ENCODE measurements at regions not wholly inside any gene's neighbourhood (a gene's known extent, or its start where the extent isn't known, plus 50 kb on each side); places are given as distances from the start of the nearest gene placed in this dataset.

DNA sequence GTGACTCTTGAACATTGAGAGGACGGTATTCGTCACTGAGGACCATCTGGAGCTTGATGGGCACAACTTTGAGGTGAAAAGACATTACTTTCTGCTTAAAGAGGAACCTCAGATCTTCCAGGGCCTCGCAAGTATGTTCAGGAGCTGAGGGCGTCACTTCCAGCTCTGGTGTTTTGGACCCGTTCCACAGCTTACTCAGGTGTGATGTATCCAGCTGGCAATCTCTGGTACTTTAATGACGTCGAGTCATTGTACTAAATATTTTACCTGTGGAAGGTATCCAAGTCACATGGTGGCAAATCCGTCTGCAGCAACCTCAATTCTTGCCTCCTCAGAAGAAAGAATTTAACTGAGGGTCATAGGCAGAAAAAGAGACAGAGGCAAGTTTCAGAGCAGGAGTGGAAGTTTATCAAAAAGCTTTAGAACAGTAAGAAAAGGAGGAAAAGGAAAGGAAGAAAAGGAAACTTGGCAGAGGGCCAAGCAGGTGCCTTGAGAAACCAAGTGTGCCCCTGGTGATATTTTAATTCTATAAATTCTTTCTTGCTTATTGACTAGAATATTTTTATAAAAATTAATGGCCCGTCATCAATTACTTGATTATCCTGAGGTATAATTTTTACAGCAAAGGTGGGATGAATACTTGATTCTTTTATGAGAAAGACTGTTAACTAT lies 250.6 kb downstream of the AEBP2 start:
- H3K9me3 ChIP-seq (ENCODE audit: control insufficient read depth, low read length) = no peaks in the 10 kb centered on the region
- no peak overlapping the region for H3K27ac ChIP-seq (ENCODE audit: low read depth, low read length, severe bottlenecking)
- H3K36me3 ChIP-seq (ENCODE audit: control insufficient read depth, insufficient read depth, low read length) = no peaks in the 10 kb centered on the region
- WGBS, 2 experiments (ENCODE audit: insufficient coverage in 2 of 2) = 91 to 98% methylated on average over 5 to 8 of the region's 9 CpGs
- H3K4me1 ChIP-seq (ENCODE audit: control insufficient read depth, insufficient read depth, low read length, poor library complexity, severe bottlenecking) = peaks cover 5% of the 10 kb centered on the region
- no peak overlapping the region for H3K4me3 ChIP-seq (ENCODE audit: extremely low read depth, insufficient read depth, low read length, poor library complexity, severe bottlenecking)

DNA sequence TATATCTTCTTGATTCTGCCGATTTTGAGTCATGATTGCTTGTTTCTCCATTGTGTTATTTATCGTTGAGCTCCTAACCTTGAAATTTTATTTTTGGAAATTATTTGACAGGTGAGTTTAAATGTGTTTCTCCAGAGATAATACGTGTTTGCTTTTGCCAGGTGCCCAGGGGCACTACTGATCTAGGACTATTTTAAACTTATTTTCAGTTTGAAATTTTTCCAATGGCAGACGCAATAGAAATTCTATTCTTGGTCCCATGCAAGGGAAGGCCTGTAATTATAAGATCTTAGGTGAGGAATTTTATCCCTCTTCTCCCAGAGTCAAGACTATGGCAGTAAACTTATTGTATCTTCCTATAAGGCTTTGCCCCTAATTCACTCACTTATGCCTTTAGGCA lies 252.8 kb downstream of the AEBP2 start:
- Histone ChIP-seq H3K4me1 (ENCODE audit: control insufficient read depth, insufficient read depth, low read length, poor library complexity, severe bottlenecking) (no peaks in the 10 kb centered on the region), H3K9me3 (ENCODE audit: control insufficient read depth, low read length) (no peaks in the 10 kb centered on the region), H3K4me3 (ENCODE audit: extremely low read depth, insufficient read depth, low read length, poor library complexity, severe bottlenecking) (no peak overlapping the region), H3K27ac (ENCODE audit: low read depth, low read length, severe bottlenecking) (no peak overlapping the region), H3K36me3 (ENCODE audit: control insufficient read depth, insufficient read depth, low read length) (no peaks in the 10 kb centered on the region)
- 89% methylated on average over 3 of the region's 4 CpGs; no CpG with 5 or more reads in 1 of the 2 experiments for WGBS, 2 experiments (ENCODE audit: insufficient coverage in 2 of 2)

DNA sequence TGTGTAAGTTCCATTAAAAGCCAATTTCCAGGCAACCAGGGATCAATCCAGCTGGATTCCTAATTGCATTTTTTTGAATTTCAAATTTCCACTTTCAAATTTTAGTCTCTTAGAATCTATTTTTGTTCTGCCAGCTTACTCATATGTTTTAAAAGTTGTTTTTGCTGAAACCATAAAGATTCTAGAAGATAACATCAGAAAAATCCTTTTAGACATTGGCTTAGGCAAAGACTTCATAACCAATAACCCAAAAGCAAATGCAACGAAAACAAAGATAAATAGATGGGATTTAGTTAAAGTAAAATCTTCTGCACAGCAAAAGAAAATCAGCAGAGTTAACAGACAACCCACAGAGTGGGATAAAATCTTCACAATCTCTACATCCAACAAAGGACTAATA lies 253.3 kb downstream of the AEBP2 start:
- H3K4me1 ChIP-seq (ENCODE audit: control insufficient read depth, insufficient read depth, low read length, poor library complexity, severe bottlenecking) = no peaks in the 10 kb centered on the region
- H3K36me3 ChIP-seq (ENCODE audit: control insufficient read depth, insufficient read depth, low read length) = no peaks in the 10 kb centered on the region
- H3K4me3 ChIP-seq (ENCODE audit: extremely low read depth, insufficient read depth, low read length, poor library complexity, severe bottlenecking) = no peak overlapping the region
- H3K27ac ChIP-seq (ENCODE audit: low read depth, low read length, severe bottlenecking) = no peak overlapping the region
- no CpG with 5 or more reads among the region's 1 CpG for WGBS, 2 experiments (ENCODE audit: insufficient coverage in 2 of 2)
- no peaks in the 10 kb centered on the region for H3K9me3 ChIP-seq (ENCODE audit: control insufficient read depth, low read length)

DNA sequence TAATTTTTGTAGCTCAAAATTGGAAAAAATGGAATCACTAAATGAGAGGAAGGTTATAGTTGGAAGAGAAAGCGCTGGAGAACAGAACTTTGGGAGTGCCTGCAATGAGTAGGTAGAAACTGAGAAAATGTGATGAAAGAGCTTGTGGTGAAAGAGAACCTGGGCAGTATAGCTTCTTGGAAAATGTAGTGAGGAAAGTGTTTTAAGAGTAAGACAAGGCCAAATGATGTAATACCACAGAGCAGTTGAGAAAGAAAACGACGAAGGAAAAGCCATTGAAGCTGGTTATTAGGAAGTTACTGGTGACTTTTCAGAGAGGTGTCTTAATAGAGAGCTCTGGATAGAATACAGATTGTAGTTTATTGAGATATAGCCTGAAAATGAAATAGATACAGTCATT lies 255.3 kb downstream of the AEBP2 start:
- no peak overlapping the region for H3K4me3 ChIP-seq (ENCODE audit: extremely low read depth, insufficient read depth, low read length, poor library complexity, severe bottlenecking)
- no peaks in the 10 kb centered on the region for H3K9me3 ChIP-seq (ENCODE audit: control insufficient read depth, low read length)
- H3K27ac ChIP-seq (ENCODE audit: low read depth, low read length, severe bottlenecking) = no peak overlapping the region
- H3K4me1 ChIP-seq (ENCODE audit: control insufficient read depth, insufficient read depth, low read length, poor library complexity, severe bottlenecking) = no peaks in the 10 kb centered on the region
- H3K36me3 ChIP-seq (ENCODE audit: control insufficient read depth, insufficient read depth, low read length) = no peaks in the 10 kb centered on the region
- WGBS, 2 experiments (ENCODE audit: insufficient coverage in 2 of 2) = 90% methylated on average over 2 to 3 of the region's 3 CpGs

DNA sequence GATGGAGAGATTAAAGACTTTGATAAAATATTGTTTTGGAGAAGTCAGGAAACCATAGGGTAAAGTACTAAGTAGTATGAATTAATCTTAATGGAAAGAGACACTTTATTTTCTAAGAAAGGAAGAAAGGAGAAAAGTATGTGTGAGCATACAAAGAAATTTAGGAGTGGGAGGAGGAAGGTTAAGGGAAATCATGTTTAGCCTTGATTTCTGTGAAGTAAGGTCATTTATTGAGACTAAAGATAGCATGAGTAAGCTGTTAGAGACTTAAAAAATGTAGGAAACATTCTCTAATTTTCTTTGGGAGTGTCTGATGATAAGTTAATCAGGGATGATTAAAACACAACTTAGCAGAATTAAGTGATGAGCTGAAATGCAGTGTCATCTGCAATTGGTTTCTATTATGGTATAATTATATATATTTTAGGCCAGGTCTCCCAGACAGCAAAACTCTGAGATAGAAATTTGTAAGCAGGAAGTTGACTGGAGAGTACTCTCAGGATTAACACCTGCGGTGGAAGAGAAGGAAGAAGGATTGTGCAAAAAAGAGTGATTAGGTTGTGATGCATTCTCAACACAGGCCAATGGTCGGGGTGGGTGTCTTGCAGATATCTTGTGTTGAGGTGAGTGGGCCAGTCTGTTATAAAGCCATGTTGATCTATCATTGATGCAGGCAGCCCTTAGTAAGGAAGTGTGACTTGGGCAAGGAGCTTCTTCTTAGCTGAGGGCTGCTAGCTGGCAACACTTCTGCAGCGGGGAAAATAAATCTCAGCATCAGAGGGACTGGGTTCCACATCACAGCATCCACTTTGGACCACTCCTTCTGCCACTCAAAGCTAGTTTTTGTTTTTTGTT lies 256.2 kb downstream of the AEBP2 start:
- Histone ChIP-seq H3K27ac (ENCODE audit: low read depth, low read length, severe bottlenecking) (no peak overlapping the region), H3K9me3 (ENCODE audit: control insufficient read depth, low read length) (no peaks in the 10 kb centered on the region), H3K4me1 (ENCODE audit: control insufficient read depth, insufficient read depth, low read length, poor library complexity, severe bottlenecking) (no peaks in the 10 kb centered on the region), H3K4me3 (ENCODE audit: extremely low read depth, insufficient read depth, low read length, poor library complexity, severe bottlenecking) (no peak overlapping the region), H3K36me3 (ENCODE audit: control insufficient read depth, insufficient read depth, low read length) (no peaks in the 10 kb centered on the region)
- WGBS, 2 experiments (ENCODE audit: insufficient coverage in 2 of 2) = 90 to 95% methylated on average over 2 to 3 of the region's 3 CpGs

DNA sequence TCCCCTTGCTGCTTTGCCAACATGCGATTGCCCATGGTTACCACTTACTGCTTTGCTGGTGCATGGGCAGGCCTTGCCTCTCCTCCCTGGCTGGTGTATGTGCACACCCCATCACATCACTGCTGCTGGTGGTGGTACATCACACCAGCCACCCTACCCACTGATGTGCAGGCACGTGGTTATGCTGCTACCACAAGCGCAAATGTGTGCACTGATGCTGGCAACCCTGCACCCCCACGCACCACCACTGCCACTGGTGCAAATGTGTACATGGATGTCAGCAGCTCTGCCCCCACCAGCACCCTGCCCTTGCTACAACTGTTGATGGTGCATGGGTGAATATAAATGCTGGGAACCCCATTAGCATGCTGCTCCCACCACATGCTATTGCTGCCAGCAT lies 261.7 kb downstream of the AEBP2 start:
- H3K4me1 ChIP-seq (ENCODE audit: control insufficient read depth, insufficient read depth, low read length, poor library complexity, severe bottlenecking) = no peaks in the 10 kb centered on the region
- no peaks in the 10 kb centered on the region for H3K36me3 ChIP-seq (ENCODE audit: control insufficient read depth, insufficient read depth, low read length)
- H3K4me3 ChIP-seq (ENCODE audit: extremely low read depth, insufficient read depth, low read length, poor library complexity, severe bottlenecking) = no peak overlapping the region
- H3K9me3 ChIP-seq (ENCODE audit: control insufficient read depth, low read length) = no peaks in the 10 kb centered on the region
- H3K27ac ChIP-seq (ENCODE audit: low read depth, low read length, severe bottlenecking) = no peak overlapping the region
- 89 to 96% methylated on average over 2 to 3 of the region's 4 CpGs for WGBS, 2 experiments (ENCODE audit: insufficient coverage in 2 of 2)

DNA sequence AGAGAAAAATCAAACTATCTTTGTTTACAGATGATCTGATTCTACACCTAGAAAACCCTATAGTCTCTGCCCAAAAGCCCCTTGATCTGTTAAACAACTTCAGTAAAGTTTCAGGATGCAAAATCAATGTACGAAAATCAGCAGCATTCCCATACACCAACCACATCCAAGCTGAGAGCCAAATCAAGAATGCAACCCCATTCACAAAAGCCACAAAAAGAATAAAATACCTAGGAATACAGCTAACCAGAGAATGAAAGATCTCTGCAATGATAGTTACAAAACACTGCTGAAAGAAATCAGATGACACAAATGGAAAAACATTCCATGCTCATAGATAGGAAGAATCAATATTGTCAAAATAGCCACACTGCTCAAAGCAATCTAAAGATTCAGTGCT lies 265.7 kb downstream of the AEBP2 start:
- WGBS, 2 experiments (ENCODE audit: insufficient coverage in 2 of 2) = 83 to 100% methylated on average over 1 of the region's 1 CpG
- Histone ChIP-seq H3K9me3 (ENCODE audit: control insufficient read depth, low read length) (no peaks in the 10 kb centered on the region), H3K36me3 (ENCODE audit: control insufficient read depth, insufficient read depth, low read length) (no peaks in the 10 kb centered on the region), H3K4me3 (ENCODE audit: extremely low read depth, insufficient read depth, low read length, poor library complexity, severe bottlenecking) (no peak overlapping the region), H3K4me1 (ENCODE audit: control insufficient read depth, insufficient read depth, low read length, poor library complexity, severe bottlenecking) (no peaks in the 10 kb centered on the region), H3K27ac (ENCODE audit: low read depth, low read length, severe bottlenecking) (no peak overlapping the region)

DNA sequence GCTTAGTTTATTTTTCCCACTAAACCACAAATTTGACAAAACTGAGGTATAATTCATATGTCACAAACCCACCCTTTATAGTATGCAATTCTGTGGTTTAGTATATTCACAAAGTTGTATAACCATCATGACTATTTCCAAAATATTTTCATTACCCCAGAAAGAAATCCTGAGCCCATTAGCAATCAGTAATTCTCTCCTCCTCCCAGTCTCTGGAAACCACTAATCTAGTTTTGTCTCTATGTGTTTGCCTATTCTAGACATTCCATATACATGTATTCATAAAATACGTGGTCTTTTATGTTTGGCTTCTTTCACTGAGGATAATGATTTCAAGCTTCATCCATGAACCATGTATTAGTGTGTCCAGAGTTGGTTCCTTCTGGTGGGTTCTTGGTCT lies 267.6 kb downstream of the AEBP2 start:
- Histone ChIP-seq H3K36me3 (ENCODE audit: control insufficient read depth, insufficient read depth, low read length) (no peaks in the 10 kb centered on the region), H3K4me3 (ENCODE audit: extremely low read depth, insufficient read depth, low read length, poor library complexity, severe bottlenecking) (no peak overlapping the region), H3K9me3 (ENCODE audit: control insufficient read depth, low read length) (no peaks in the 10 kb centered on the region), H3K4me1 (ENCODE audit: control insufficient read depth, insufficient read depth, low read length, poor library complexity, severe bottlenecking) (peaks cover 4% of the 10 kb centered on the region), H3K27ac (ENCODE audit: low read depth, low read length, severe bottlenecking) (no peak overlapping the region)
- no CpG with 5 or more reads among the region's 1 CpG for WGBS, 2 experiments (ENCODE audit: insufficient coverage in 2 of 2)

DNA sequence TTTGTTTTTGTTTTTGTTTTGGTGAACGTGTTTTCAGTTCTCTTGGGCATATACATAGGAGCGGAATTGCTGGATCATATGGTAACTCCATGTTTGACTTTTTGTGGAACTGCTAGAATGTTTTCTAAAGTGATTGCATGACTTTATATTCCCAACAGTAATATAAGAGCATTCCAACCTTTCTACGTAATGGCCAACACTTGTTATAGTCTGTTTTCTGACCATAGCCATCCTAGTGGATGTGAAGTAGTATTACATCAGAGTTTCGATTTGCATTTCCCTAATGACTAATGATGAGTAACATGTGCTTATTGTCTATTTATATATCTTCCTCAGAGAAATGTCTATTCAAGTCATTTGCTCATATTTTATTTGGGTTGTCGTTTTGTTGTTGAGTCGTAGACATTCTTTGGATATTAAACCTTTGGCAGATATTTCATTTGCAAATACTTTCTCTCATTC lies 268.7 kb downstream of the AEBP2 start:
- 92% methylated on average over 2 of the region's 6 CpGs; no CpG with 5 or more reads in 1 of the 2 experiments for WGBS, 2 experiments (ENCODE audit: insufficient coverage in 2 of 2)
- H3K36me3 ChIP-seq (ENCODE audit: control insufficient read depth, insufficient read depth, low read length) = no peaks in the 10 kb centered on the region
- no peak overlapping the region for H3K4me3 ChIP-seq (ENCODE audit: extremely low read depth, insufficient read depth, low read length, poor library complexity, severe bottlenecking)
- no peaks in the 10 kb centered on the region for H3K9me3 ChIP-seq (ENCODE audit: control insufficient read depth, low read length)
- H3K27ac ChIP-seq (ENCODE audit: low read depth, low read length, severe bottlenecking) = no peak overlapping the region
- peaks cover 4% of the 10 kb centered on the region for H3K4me1 ChIP-seq (ENCODE audit: control insufficient read depth, insufficient read depth, low read length, poor library complexity, severe bottlenecking)

DNA sequence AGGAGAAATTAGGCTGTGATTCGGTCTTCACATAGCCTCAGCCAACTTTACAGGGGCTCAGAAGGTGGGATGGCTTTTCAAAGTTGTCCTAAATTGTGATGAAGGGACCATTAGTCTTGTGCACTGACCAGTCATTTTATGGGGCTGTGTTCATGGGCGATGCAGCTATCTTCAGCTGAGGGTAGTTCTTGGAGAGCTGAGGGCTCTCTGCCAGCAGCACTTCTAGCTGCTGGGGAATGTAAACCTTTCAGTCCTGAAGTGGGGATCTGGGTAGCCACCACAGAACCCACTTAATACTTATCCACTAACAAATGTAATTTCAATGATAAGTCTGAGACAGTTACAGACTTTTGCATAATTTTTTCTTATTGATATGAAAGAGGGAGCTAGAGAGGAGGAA lies 270.6 kb downstream of the AEBP2 start:
- H3K36me3 ChIP-seq (ENCODE audit: control insufficient read depth, insufficient read depth, low read length) = no peaks in the 10 kb centered on the region

More for the DNA sequence above, 270.6 kb downstream of the AEBP2 start:
- H3K4me3 ChIP-seq (ENCODE audit: extremely low read depth, insufficient read depth, low read length, poor library complexity, severe bottlenecking) = no peak overlapping the region
- peaks cover 4% of the 10 kb centered on the region for H3K4me1 ChIP-seq (ENCODE audit: control insufficient read depth, insufficient read depth, low read length, poor library complexity, severe bottlenecking)
- no peaks in the 10 kb centered on the region for H3K9me3 ChIP-seq (ENCODE audit: control insufficient read depth, low read length)
- 100% methylated on average over 1 of the region's 2 CpGs; no CpG with 5 or more reads in 1 of the 2 experiments for WGBS, 2 experiments (ENCODE audit: insufficient coverage in 2 of 2)
- no peak overlapping the region for H3K27ac ChIP-seq (ENCODE audit: low read depth, low read length, severe bottlenecking)
